ENCODE measurements at regions not wholly inside any gene's neighbourhood (a gene's known extent, or its start where the extent isn't known, plus 50 kb on each side); places are given as distances from the start of the nearest gene placed in this dataset.

GRCh38 chr13:62207388-62207787 lies 791.7 kb upstream of the PCDH20 start:
- Histone ChIP-seq H3K9me3 (ENCODE audit: control insufficient read depth, low read depth, low read length) (no peaks in the 10 kb centered on the region), H2BK15ac (ENCODE audit: low read depth, low read length) (no peak overlapping the region), H4K20me1 (ENCODE audit: control insufficient read depth, insufficient read depth, insufficient read length) (no peaks in the 10 kb centered on the region), H3K56ac (ENCODE audit: insufficient read length, low read depth, low read length) (no peak overlapping the region), H3K23me2 (ENCODE audit: insufficient read length, low read depth, low read length, poor library complexity, severe bottlenecking) (no peaks in the 10 kb centered on the region), H2BK5ac (ENCODE audit: insufficient read length, low read length) (no peak overlapping the region), H2BK20ac (ENCODE audit: low read depth, low read length, poor library complexity, severe bottlenecking) (no peak overlapping the region), H3K4me2 (ENCODE audit: insufficient read depth, insufficient read length, low read length) (no peak overlapping the region), H3K14ac (ENCODE audit: insufficient read depth, low read length) (no peak overlapping the region), H2AK5ac (ENCODE audit: insufficient read length, low read length) (no peak overlapping the region), H3K4ac (ENCODE audit: low read depth, low read length) (no peak overlapping the region), H3K4me1 (ENCODE audit: insufficient read depth, low read length) (no peaks in the 10 kb centered on the region), H3K23ac (ENCODE audit: insufficient read length, low read depth, low read length) (no peak overlapping the region), H2BK12ac (ENCODE audit: insufficient read length, low read depth, low read length) (no peak overlapping the region), H2BK120ac (ENCODE audit: low read depth, low read length, poor library complexity, severe bottlenecking) (no peak overlapping the region), H3T11ph (ENCODE audit: low read length) (no peak overlapping the region), H3K79me1 (ENCODE audit: insufficient read depth, low read depth, low read length, poor library complexity, severe bottlenecking) (no peaks in the 10 kb centered on the region), H4K8ac (replicated peaks; ENCODE audit: insufficient read length, low read depth, low read length) (no peak overlapping the region), H4K91ac (ENCODE audit: insufficient read length, low read depth, low read length) (no peak overlapping the region), H3K27ac (ENCODE audit: insufficient read length, low read depth, low read length) (no peak overlapping the region), H3K27me3 (ENCODE audit: insufficient read depth, low read length) (no peaks in the 10 kb centered on the region), H3K79me2 (ENCODE audit: insufficient read depth, low read length) (no peaks in the 10 kb centered on the region), H3K18ac (ENCODE audit: insufficient read length, low read depth, low read length) (no peak overlapping the region), H2AFZ (ENCODE audit: low read length) (no peak overlapping the region), H3K9ac (ENCODE audit: extremely low read depth, insufficient read length, low read length) (no peak overlapping the region), H4K5ac (ENCODE audit: insufficient read length, low read depth, low read length) (no peak overlapping the region)
- DNase-seq: no peak
- Mint-ChIP-seq H3K27me3 (ENCODE audit: low read depth) (no peaks in the 10 kb centered on the region), H3K4me1 (peaks cover 2 to 8% of the 10 kb centered on the region in 2 experiments; a peak in 3 of 4 replicates), H3K27ac (no peak overlapping the region), H3K4me3 (no peak overlapping the region), H3K36me3 (ENCODE audit: insufficient read depth in 1 of 3, low read depth in 3 of 3) (peaks cover 3 to 8% (median 7%) of the 10 kb centered on the region in 3 experiments), H3K9me3 (peaks cover 9 to 10% of the 10 kb centered on the region in 2 experiments; a peak in 4 of 5 replicates)
- no peak for TF ChIP-seq CTCF (conservative IDR thresholded peaks at IDR 0.05)
- no CpG with 5 or more reads among the region's 2 CpGs for WGBS (ENCODE audit: extremely low coverage, insufficient read length, low lambda C conversion rate)
